ENCODE measurements at regions not wholly inside any gene's neighbourhood (a gene's known extent, or its start where the extent isn't known, plus 50 kb on each side); places are given as distances from the start of the nearest gene placed in this dataset.

GRCh38 chr6:164243949-164244348 lies 829.4 kb downstream of the QKI start:
- TF ChIP-seq CTCF (IDR thresholded peaks at IDR 0.05 in 4 of 5, conservative IDR thresholded peaks at IDR 0.05 in 1 of 5) (no peak), POLR2A (IDR thresholded peaks at IDR 0.05) (no peak)

Measured in gastrocnemius medialis (tissue), 4 donors.